Spleen (tissue), 7 donors: ENCODE measurements at regions not wholly inside any gene's neighbourhood (a gene's known extent, or its start where the extent isn't known, plus 50 kb on each side); places are given as distances from the start of the nearest gene placed in this dataset.

Experiments
- CTCF ChIP-seq, 11 experiments: fragments of 200-600 bp in 7 of 11; fragments of 450-650 bp in 4 of 11; sonication (generic) in 4 of 11; IDR thresholded peaks in 8 of 11; conservative IDR thresholded peaks in 3 of 11; 1 replicate in 7 of 11; 2 replicates in 4 of 11; pipeline versions ENCODE4 v1.4.0 to v1.8.0; 2016 to 2021; ENCODE audit warnings: antibody characterized with exemption in 11 of 11, inconsistent platforms in 4 of 11, mild to moderate bottlenecking in 1 of 11
- POLR2A ChIP-seq, 3 donors: fragments of 450-650 bp; IDR thresholded peaks; one replicate each; pipeline ENCODE4 v1.5.1; 2017; ENCODE audit warnings: antibody characterized with exemption in 3 of 3, mild to moderate bottlenecking in 1 of 3
- donor health status: DM: no; HTN: no; CAD: no; lungs with moderate emphysema.
- donor health status: DM: no; HTN: no; CAD: no.
- donor health status: DM: no; HTN: no; CAD: no.

- TF ChIP-seq CTCF (IDR thresholded peaks at IDR 0.05 in 8 of 11, conservative IDR thresholded peaks at IDR 0.05 in 3 of 11) (no peak), POLR2A (IDR thresholded peaks at IDR 0.05) (no peak)
These were observed 485.8 kb upstream of the MGMT start for GRCh38 chr10:128981251-128981650.
